ENCODE measurements at regions not wholly inside any gene's neighbourhood (a gene's known extent, or its start where the extent isn't known, plus 50 kb on each side); places are given as distances from the start of the nearest gene placed in this dataset.

- no peak overlapping the region for H3K27ac Mint-ChIP-seq (ENCODE audit: unreplicated experiment)
- no peaks in the 10 kb centered on the region for H3K27me3 Mint-ChIP-seq (ENCODE audit: low read depth)
- no peaks in the 10 kb centered on the region for H3K4me1 Mint-ChIP-seq
- H3K9me3 Mint-ChIP-seq, result no peaks in the 10 kb centered on the region
- no peak overlapping the region for H3K4me3 Mint-ChIP-seq
- no peak for TF ChIP-seq CTCF (conservative IDR thresholded peaks at IDR 0.05)
- no peak for DNase-seq (ENCODE audit: low read depth, low spot score)
- no peaks in the 10 kb centered on the region for H3K36me3 Mint-ChIP-seq (ENCODE audit: low read depth)
Measured at GRCh38 chr13:72540881-72541280, 186.5 kb downstream of the MZT1 start.

- H3K4me3 Mint-ChIP-seq, result no peak overlapping the region
- TF ChIP-seq CTCF (conservative IDR thresholded peaks at IDR 0.05), result no peak
- no peak for DNase-seq (ENCODE audit: low read depth, low spot score)
- H3K27ac Mint-ChIP-seq (ENCODE audit: unreplicated experiment), result no peak overlapping the region
- no peaks in the 10 kb centered on the region for H3K9me3 Mint-ChIP-seq
- no peaks in the 10 kb centered on the region for H3K36me3 Mint-ChIP-seq (ENCODE audit: low read depth)
- H3K27me3 Mint-ChIP-seq (ENCODE audit: low read depth), result no peaks in the 10 kb centered on the region
- H3K4me1 Mint-ChIP-seq, result peaks cover 7% of the 10 kb centered on the region
Measured at GRCh38 chr13:72539925-72540324, 187.5 kb downstream of the MZT1 start.

GRCh38 chr13:72537782-72538181 lies 189.6 kb downstream of the MZT1 start:
- Mint-ChIP-seq H3K27ac (ENCODE audit: unreplicated experiment) (no peak overlapping the region), H3K4me3 (no peak overlapping the region), H3K36me3 (ENCODE audit: low read depth) (no peaks in the 10 kb centered on the region), H3K4me1 (peaks cover 11% of the 10 kb centered on the region), H3K9me3 (no peaks in the 10 kb centered on the region), H3K27me3 (ENCODE audit: low read depth) (no peaks in the 10 kb centered on the region)
- TF ChIP-seq CTCF (conservative IDR thresholded peaks at IDR 0.05), result no peak
- DNase-seq (ENCODE audit: low read depth, low spot score), result no peak

GRCh38 chr13:72537395-72537780 lies 190.0 kb downstream of the MZT1 start:
- H3K27ac Mint-ChIP-seq (ENCODE audit: unreplicated experiment), result no peak overlapping the region
- H3K27me3 Mint-ChIP-seq (ENCODE audit: low read depth), result no peaks in the 10 kb centered on the region
- no peaks in the 10 kb centered on the region for H3K9me3 Mint-ChIP-seq
- H3K4me3 Mint-ChIP-seq, result no peak overlapping the region
- H3K4me1 Mint-ChIP-seq, result peaks cover 11% of the 10 kb centered on the region
- no peak for TF ChIP-seq CTCF (conservative IDR thresholded peaks at IDR 0.05)
- DNase-seq (ENCODE audit: low read depth, low spot score), result no peak
- H3K36me3 Mint-ChIP-seq (ENCODE audit: low read depth), result no peaks in the 10 kb centered on the region

GRCh38 chr13:72536714-72537394 lies 190.6 kb downstream of the MZT1 start:
- no peak overlapping the region for H3K27ac Mint-ChIP-seq (ENCODE audit: unreplicated experiment)
- no peaks in the 10 kb centered on the region for H3K27me3 Mint-ChIP-seq (ENCODE audit: low read depth)
- no peak overlapping the region for H3K4me3 Mint-ChIP-seq
- no peak for TF ChIP-seq CTCF (conservative IDR thresholded peaks at IDR 0.05)
- DNase-seq (ENCODE audit: low read depth, low spot score), result no peak
- H3K4me1 Mint-ChIP-seq, result peaks cover 11% of the 10 kb centered on the region
- no peaks in the 10 kb centered on the region for H3K36me3 Mint-ChIP-seq (ENCODE audit: low read depth)
- no peaks in the 10 kb centered on the region for H3K9me3 Mint-ChIP-seq
